IMR-90 (cell line): ENCODE measurements at regions not wholly inside any gene's neighbourhood (a gene's known extent, or its start where the extent isn't known, plus 50 kb on each side); places are given as distances from the start of the nearest gene placed in this dataset.
A peak's percentile ranks its signal among the peaks of the same experiment; 100 is the strongest.

ENCODE experiments used
- ATAC-seq: fragments of 200-7000 bp; cut with Tn5 transposase; 2 replicates; pipeline ENCODE4 v1.9.1; 2020; ENCODE audit warnings: low read depth, mild to moderate bottlenecking, moderate library complexity
- BruUV-seq: library from RNA; stranded (reverse); fragments of 400-500 nt; replicated peaks from 2 replicates; lab custom pipeline; 2021; lab: Mats Ljungman, UMichigan
- CTCF ChIA-PET: fragments of 300-600 bp; formaldehyde crosslinking; extraction: SDS; loops from one replicate; lab custom pipeline; 2021; ENCODE audit warnings: antibody characterized with exemption; lab: Yijun Ruan, JAX
- POLR2A ChIA-PET: fragments of 300-600 bp; sonication (Branson Sonifier 250); formaldehyde crosslinking; loops from one replicate; lab custom pipeline; 2022; ENCODE audit warnings: antibody characterized with exemption; ENCODE audit not compliant: unreplicated experiment; lab: Charles Lee
- DNase-seq: peaks from one replicate; pipeline ENCODE4 v3.0.0; 2013
- H2AFZ ChIP-seq: replicated peaks from 2 replicates; pipeline ENCODE3; 2013; ENCODE audit warnings: low read length, mild to moderate bottlenecking; ENCODE audit not compliant: poor library complexity
- H2AK5ac ChIP-seq: 2 replicates; pipeline ENCODE4 v1.6.1; 2013; ENCODE audit warnings: low read depth, low read length, inconsistent platforms
- H2AK9ac ChIP-seq: replicated peaks from 2 replicates; pipeline ENCODE3; 2013; ENCODE audit warnings: mild to moderate bottlenecking, low read depth, low read length, moderate library complexity; ENCODE audit not compliant: poor library complexity
- H2BK120ac ChIP-seq: 2 replicates; pipeline ENCODE4 v1.6.1; 2013; ENCODE audit warnings: low read depth, low read length, inconsistent platforms
- H2BK15ac ChIP-seq: 3 replicates; pipeline ENCODE4 v1.6.1; 2013; ENCODE audit warnings: low read depth, low read length, inconsistent platforms
- H2BK20ac ChIP-seq: 2 replicates; pipeline ENCODE4 v1.6.1; 2013; ENCODE audit warnings: low read depth, mild to moderate bottlenecking, inconsistent platforms, low read length, moderate library complexity
- H2BK5ac ChIP-seq: 2 replicates; pipeline ENCODE4 v1.6.1; 2013; ENCODE audit warnings: mild to moderate bottlenecking, low read depth, low read length, inconsistent platforms; ENCODE audit not compliant: poor library complexity, severe bottlenecking
- H3K14ac ChIP-seq: replicated peaks from 2 replicates; pipeline ENCODE4 v1.6.1; 2013; ENCODE audit warnings: low read depth, low read length, inconsistent platforms
- H3K18ac ChIP-seq: 2 replicates; pipeline ENCODE4 v1.6.1; 2013; ENCODE audit warnings: low read depth, low read length, control low read depth
- H3K23ac ChIP-seq: 2 replicates; pipeline ENCODE4 v1.6.1; 2013; ENCODE audit warnings: low read depth, low read length, inconsistent platforms
- H3K27ac ChIP-seq: 2 replicates; pipeline ENCODE4 v1.5.1; 2013; ENCODE audit warnings: mild to moderate bottlenecking, control low read depth, low read length; ENCODE audit not compliant: insufficient read depth
- H3K27me3 ChIP-seq: 2 replicates; pipeline ENCODE4 v1.6.1; 2013; ENCODE audit warnings: low read length; ENCODE audit not compliant: control insufficient read depth, insufficient read depth
- H3K36me3 ChIP-seq: 2 replicates; pipeline ENCODE4 v1.6.1; 2013; ENCODE audit warnings: low read length, mixed read lengths; ENCODE audit not compliant: control insufficient read depth, insufficient read depth
- H3K4ac ChIP-seq: 2 replicates; pipeline ENCODE4 v1.6.1; 2013; ENCODE audit warnings: low read depth, low read length, inconsistent platforms
- H3K4me1 ChIP-seq: 2 replicates; pipeline ENCODE4 v1.6.1; 2013; ENCODE audit warnings: low read length, mixed read lengths; ENCODE audit not compliant: control insufficient read depth, insufficient read depth
- H3K4me2 ChIP-seq: 2 replicates; pipeline ENCODE4 v1.6.1; 2013; ENCODE audit warnings: low read depth, mild to moderate bottlenecking, control low read depth, low read length, moderate library complexity
- H3K4me3 ChIP-seq: 2 replicates; pipeline ENCODE4 v1.5.1; 2013; ENCODE audit warnings: low read depth, mild to moderate bottlenecking, control low read depth, low read length, moderate library complexity; ENCODE audit not compliant: insufficient read depth
- H3K56ac ChIP-seq: 2 replicates; pipeline ENCODE4 v1.6.1; 2013; ENCODE audit warnings: low read length, inconsistent platforms; ENCODE audit not compliant: insufficient read depth; ENCODE audit errors: extremely low read depth
- H3K79me1 ChIP-seq, 2 experiments: 2 replicates each; pipeline ENCODE4 v1.6.1; 2013; ENCODE audit warnings: low read length in 2 of 2, inconsistent platforms in 1 of 2, low read depth in 1 of 2
- H3K9ac ChIP-seq: 2 replicates; pipeline ENCODE4 v1.6.1; 2013; ENCODE audit warnings: low read depth, low read length, control low read depth
- H3K9me1 ChIP-seq: 2 replicates; pipeline ENCODE4 v1.6.1; 2013; ENCODE audit warnings: low read length, inconsistent platforms; ENCODE audit not compliant: insufficient read depth
- H3K9me3 ChIP-seq: 2 replicates; pipeline ENCODE4 v1.6.1; 2013; ENCODE audit warnings: low read length; ENCODE audit not compliant: control insufficient read depth, insufficient read depth
- H4K20me1 ChIP-seq: 2 replicates; pipeline ENCODE4 v1.6.1; 2013; ENCODE audit warnings: low read length, inconsistent platforms; ENCODE audit not compliant: insufficient read depth
- H4K5ac ChIP-seq: 2 replicates; pipeline ENCODE4 v1.6.1; 2013; ENCODE audit warnings: mild to moderate bottlenecking, low read depth, low read length, control low read depth
- H4K8ac ChIP-seq, 2 experiments: 2 replicates each; pipeline ENCODE4 v1.6.1; 2013; ENCODE audit warnings: low read depth in 2 of 2, low read length in 2 of 2, control low read depth in 1 of 2, inconsistent platforms in 1 of 2
- H4K91ac ChIP-seq: 2 replicates; pipeline ENCODE4 v1.6.1; 2013; ENCODE audit warnings: low read depth, low read length, inconsistent platforms; ENCODE audit not compliant: insufficient read depth
- BHLHE40 ChIP-seq: fragments of 150-350 bp; IDR thresholded peaks from 2 replicates; pipeline ENCODE4 v1.6.1; 2016; ENCODE audit warnings: mild to moderate bottlenecking, low read depth, low read length
- CHD1 ChIP-seq: IDR thresholded peaks from 2 replicates; pipeline ENCODE4 v1.6.1; 2012; ENCODE audit warnings: low read depth, low read length, improper control_type of control experiment
- ELK1 ChIP-seq: fragments of 150-350 bp; IDR thresholded peaks from 2 replicates; pipeline ENCODE4 v1.6.1; 2016; ENCODE audit warnings: low read depth, mild to moderate bottlenecking, low read length, moderate library complexity, borderline replicate concordance
- MAZ ChIP-seq: IDR thresholded peaks from 2 replicates; pipeline ENCODE4 v1.6.1; 2012; ENCODE audit warnings: low read depth, mild to moderate bottlenecking, low read length, improper control_type of control experiment, moderate library complexity, borderline replicate concordance
- RAD21 ChIP-seq: IDR thresholded peaks from 2 replicates; pipeline ENCODE4 v1.6.1; 2012; ENCODE audit warnings: low read length, improper control_type of control experiment
- WGBS, 2 experiments: methylation state at CpG; one replicate each; pipeline versions ENCODE4 v1.1.5 to v1.1.7; 2013; ENCODE audit warnings: missing lambda C conversion rate in 2 of 2; ENCODE audit not compliant: insufficient read length in 1 of 2; ENCODE audit errors: extremely low coverage in 2 of 2; 5-methylcytosine and 5-hydroxymethylcytosine counted together
- dilution Hi-C: fragments of 300-500 bp; cut with HindIII; formaldehyde crosslinking; loops from one replicate; pipeline ENCODE4 v1.14.3; 2018; ENCODE audit warnings: low sequenced_read_pairs; ENCODE audit not compliant: unreplicated experiment
- in situ Hi-C: fragments of 300-500 bp; cut with MboI; formaldehyde crosslinking; loops from 3 replicates; pipeline ENCODE4 v1.14.3; 2019; ENCODE audit warnings: low sequenced_read_pairs, inconsistent platforms, mixed read lengths
- intact Hi-C: fragments of 100-400 bp; cut with micrococcal nuclease; formaldehyde crosslinking; loops from 2 replicates; pipeline ENCODE4 v1.10.0; 2022

GRCh38 chr12:105995961-105996431 is 142.8 kb downstream of the NUAK1 start:
- 100% methylated on average over 2 of the region's 4 CpGs; no CpG with 5 or more reads in 1 of the 2 experiments for WGBS, 2 experiments
- H3K14ac ChIP-seq, result no peak overlapping the region
- no peak overlapping the region for H3K56ac ChIP-seq
- H2BK15ac ChIP-seq, result no peak overlapping the region
- intact Hi-C loops (loop anchor here (10.0 kb wide), 1 partner anchor 291 kb away; no protein-coding TSS in a partner anchor), in situ Hi-C loops (no loop called here), dilution Hi-C loops (no loop called here)
- TF ChIP-seq BHLHE40 (no peak), MAZ (no peak), ELK1 (no peak), RAD21 (no peak), CHD1 (no peak)
- no peak overlapping the region for H3K27ac ChIP-seq
- no peaks in the 10 kb centered on the region for H3K27me3 ChIP-seq
- H3K23ac ChIP-seq, result no peak overlapping the region
- H3K4me2 ChIP-seq, result no peak overlapping the region
- no peaks in the 10 kb centered on the region for H3K36me3 ChIP-seq
- H3K79me1 ChIP-seq, result no peaks in the 10 kb centered on the region
- no peak overlapping the region for H4K8ac ChIP-seq
- H4K91ac ChIP-seq, result no peak overlapping the region
- CTCF ChIA-PET, result interaction anchor here (0.6 to 1.3 kb wide), 3 partner anchors 24 to 140 kb away, joined by 3 to 4 read pairs (median 3); no protein-coding TSS in a partner anchor
- H3K9ac ChIP-seq, result no peak overlapping the region
- no peak overlapping the region for H2BK120ac ChIP-seq
- no peak overlapping the region for H2BK5ac ChIP-seq
- no peak overlapping the region for H3K18ac ChIP-seq
- H3K4me1 ChIP-seq, result peaks cover 17% of the 10 kb centered on the region
- no peaks in the 10 kb centered on the region for H3K9me3 ChIP-seq
- no peak overlapping the region for H2AFZ ChIP-seq
- peak; percentile 41 for DNase-seq
- no peak overlapping the region for H4K5ac ChIP-seq
- peaks cover 12% of the 10 kb centered on the region for H3K9me1 ChIP-seq
- H4K20me1 ChIP-seq, result no peaks in the 10 kb centered on the region
- no TSS peak for BruUV-seq
- POLR2A ChIA-PET, result no interaction called here
- ATAC-seq, result no peak
- H3K4ac ChIP-seq, result no peak overlapping the region
- no peak overlapping the region for H3K4me3 ChIP-seq
- H2AK5ac ChIP-seq, result no peak overlapping the region
- peak overlapping the region; percentile 42 for H2AK9ac ChIP-seq
- H2BK20ac ChIP-seq, result no peak overlapping the region; the same call in 1 of the 2 replicates
